ENCODE measurements at regions not wholly inside any gene's neighbourhood (a gene's known extent, or its start where the extent isn't known, plus 50 kb on each side); places are given as distances from the start of the nearest gene placed in this dataset.

- TF ChIP-seq CTCF (IDR thresholded peaks at IDR 0.05; ENCODE audit: low read length) (no peak), EZH2 (optimal IDR thresholded peaks at IDR 0.05; ENCODE audit: low read depth, low read length) (no peak), EZH2phosphoT487 (IDR thresholded peaks at IDR 0.05; ENCODE audit: low read length) (no peak)
Observed at GRCh38 chr14:76708771-76709170, 52.5 kb upstream of the VASH1 start.

Measured in MM.1S (cell line).